Muscle layer of duodenum (tissue), 2 donors: ENCODE measurements at regions not wholly inside any gene's neighbourhood (a gene's known extent, or its start where the extent isn't known, plus 50 kb on each side); places are given as distances from the start of the nearest gene placed in this dataset.
"Not testable (repeated sequence)": the region's sequence is repeated elsewhere in the genome, so short reads cannot be mapped to it uniquely, and the experiment has no call there.

ENCODE experiments used
- H3K27ac ChIP-seq: one replicate; pipeline ENCODE4 v1.7.0; 2013; ENCODE audit warnings: mild to moderate bottlenecking, low read length
- H3K27me3 ChIP-seq: one replicate; pipeline ENCODE4 v1.7.0; 2013; ENCODE audit warnings: low read depth, mild to moderate bottlenecking, control low read depth, low read length
- H3K36me3 ChIP-seq, 2 donors: one replicate each; pipeline ENCODE4 v1.7.0; 2013; ENCODE audit warnings: low read length in 2 of 2, control low read depth in 1 of 2, mild to moderate bottlenecking in 1 of 2; ENCODE audit not compliant: insufficient read depth in 2 of 2, control insufficient read depth in 1 of 2
- H3K4me1 ChIP-seq, 2 donors: one replicate each; pipeline ENCODE4 v1.7.0; 2013; ENCODE audit warnings: low read length in 2 of 2, mild to moderate bottlenecking in 2 of 2, control low read depth in 1 of 2, moderate library complexity in 1 of 2; ENCODE audit not compliant: insufficient read depth in 2 of 2, control insufficient read depth in 1 of 2
- H3K4me3 ChIP-seq, 2 donors: one replicate each; pipeline ENCODE4 v1.7.0; 2013; ENCODE audit warnings: low read length in 2 of 2, low read depth in 1 of 2, mild to moderate bottlenecking in 1 of 2
- H3K9me3 ChIP-seq, 2 donors: one replicate each; pipeline ENCODE4 v1.7.0; 2013; ENCODE audit warnings: low read length in 2 of 2, control low read depth in 1 of 2, mild to moderate bottlenecking in 1 of 2; ENCODE audit not compliant: control insufficient read depth in 1 of 2
- donor health status: healthy.

GRCh38 chr2:95774322-95775192, 182.8 kb downstream of the TRIM43 start:
- H3K27me3 ChIP-seq, H3K9me3 ChIP-seq, H3K4me3 ChIP-seq, H3K27ac ChIP-seq, H3K36me3 ChIP-seq, H3K4me1 ChIP-seq: not testable (repeated sequence)

DNA sequence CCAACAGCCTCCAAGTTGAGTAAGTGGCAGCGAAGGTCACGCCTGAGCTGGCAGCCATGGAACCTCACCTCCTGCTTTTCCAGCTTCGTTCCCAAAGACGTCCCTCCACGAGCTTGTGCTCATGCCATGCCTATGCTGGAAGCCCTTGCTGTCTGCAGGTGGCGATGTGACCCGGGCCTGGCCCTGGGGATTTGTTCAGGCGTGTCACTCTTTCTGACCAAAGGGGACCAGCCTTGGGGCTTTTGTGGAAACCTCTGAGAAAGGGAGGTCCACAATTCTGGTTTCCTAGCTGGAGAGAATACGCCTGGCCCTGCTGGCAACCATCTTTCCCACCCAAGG, 183.4 kb downstream of the TRIM43 start:
- not testable (repeated sequence) for H3K36me3 ChIP-seq, H3K27ac ChIP-seq, H3K9me3 ChIP-seq, H3K27me3 ChIP-seq, H3K4me1 ChIP-seq, H3K4me3 ChIP-seq
